ENCODE measurements at regions not wholly inside any gene's neighbourhood (a gene's known extent, or its start where the extent isn't known, plus 50 kb on each side); places are given as distances from the start of the nearest gene placed in this dataset.

- Histone ChIP-seq H4K20me1 (ENCODE audit: insufficient read depth, low read length, poor library complexity, severe bottlenecking) (no peaks in the 10 kb centered on the region), H3F3A (ENCODE audit: low read depth) (no peaks in the 10 kb centered on the region), H3K4me3 (ENCODE audit: low read length, poor library complexity, severe bottlenecking) (no peak overlapping the region), H3K9me2 (replicated peaks; ENCODE audit: low read depth, low read length) (no peaks in the 10 kb centered on the region), H2AFZ (ENCODE audit: low read length) (no peak overlapping the region), H3K9ac (ENCODE audit: low read depth, low read length, poor library complexity, severe bottlenecking) (no peak overlapping the region), H3K4me1 (ENCODE audit: insufficient read depth, low read length, poor library complexity, severe bottlenecking) (no peaks in the 10 kb centered on the region), H3K9me3 (ENCODE audit: insufficient read depth, low read depth, low read length) (no peaks in the 10 kb centered on the region), H3K36me3 (ENCODE audit: insufficient read depth, low read length) (no peaks in the 10 kb centered on the region), H3K79me2 (ENCODE audit: insufficient read depth, low read length) (no peaks in the 10 kb centered on the region), H3K4me2 (ENCODE audit: low read depth, low read length, poor library complexity, severe bottlenecking) (no peak overlapping the region), H3K27me3 (ENCODE audit: insufficient read depth, low read length, poor library complexity, severe bottlenecking) (no peaks in the 10 kb centered on the region)
- TF ChIP-seq CTCF (conservative IDR thresholded peaks at IDR 0.05; ENCODE audit: low read length) = no peak
- TF ChIP-seq EZH2phosphoT487 (IDR thresholded peaks at IDR 0.05; ENCODE audit: borderline replicate concordance) = no peak
Measured at GRCh38 chr4:35965300-35965699, 279.0 kb downstream of the ARAP2 start.

GRCh38 chr4:35966566-35966965 lies 277.7 kb downstream of the ARAP2 start:
- no peaks in the 10 kb centered on the region for H4K20me1 ChIP-seq (ENCODE audit: insufficient read depth, low read length, poor library complexity, severe bottlenecking)
- H3K4me2 ChIP-seq (ENCODE audit: low read depth, low read length, poor library complexity, severe bottlenecking) = no peak overlapping the region
- no peak overlapping the region for H3K9ac ChIP-seq (ENCODE audit: low read depth, low read length, poor library complexity, severe bottlenecking)
- H3K36me3 ChIP-seq (ENCODE audit: insufficient read depth, low read length) = no peaks in the 10 kb centered on the region
- no peaks in the 10 kb centered on the region for H3F3A ChIP-seq (ENCODE audit: low read depth)
- no peak overlapping the region for H3K4me3 ChIP-seq (ENCODE audit: low read length, poor library complexity, severe bottlenecking)
- no peaks in the 10 kb centered on the region for H3K4me1 ChIP-seq (ENCODE audit: insufficient read depth, low read length, poor library complexity, severe bottlenecking)
- no peaks in the 10 kb centered on the region for H3K27me3 ChIP-seq (ENCODE audit: insufficient read depth, low read length, poor library complexity, severe bottlenecking)
- no peaks in the 10 kb centered on the region for H3K9me3 ChIP-seq (ENCODE audit: insufficient read depth, low read depth, low read length)
- TF ChIP-seq EZH2phosphoT487 (IDR thresholded peaks at IDR 0.05; ENCODE audit: borderline replicate concordance) (no peak), CTCF (conservative IDR thresholded peaks at IDR 0.05; ENCODE audit: low read length) (no peak)
- H2AFZ ChIP-seq (ENCODE audit: low read length) = no peak overlapping the region
- H3K9me2 ChIP-seq (replicated peaks; ENCODE audit: low read depth, low read length) = no peaks in the 10 kb centered on the region
- no peaks in the 10 kb centered on the region for H3K79me2 ChIP-seq (ENCODE audit: insufficient read depth, low read length)

- H2AFZ ChIP-seq (ENCODE audit: low read length) = no peak overlapping the region
- H3K27me3 ChIP-seq (ENCODE audit: insufficient read depth, low read length, poor library complexity, severe bottlenecking) = no peaks in the 10 kb centered on the region
- no peak for TF ChIP-seq EZH2phosphoT487 (IDR thresholded peaks at IDR 0.05; ENCODE audit: borderline replicate concordance)
- no peak overlapping the region for H3K4me3 ChIP-seq (ENCODE audit: low read length, poor library complexity, severe bottlenecking)
- H3K9me3 ChIP-seq (ENCODE audit: insufficient read depth, low read depth, low read length) = no peaks in the 10 kb centered on the region
- H3F3A ChIP-seq (ENCODE audit: low read depth) = no peaks in the 10 kb centered on the region
- H3K79me2 ChIP-seq (ENCODE audit: insufficient read depth, low read length) = no peaks in the 10 kb centered on the region
- H4K20me1 ChIP-seq (ENCODE audit: insufficient read depth, low read length, poor library complexity, severe bottlenecking) = no peaks in the 10 kb centered on the region
- no peaks in the 10 kb centered on the region for H3K9me2 ChIP-seq (replicated peaks; ENCODE audit: low read depth, low read length)
- no peaks in the 10 kb centered on the region for H3K36me3 ChIP-seq (ENCODE audit: insufficient read depth, low read length)
- H3K4me1 ChIP-seq (ENCODE audit: insufficient read depth, low read length, poor library complexity, severe bottlenecking) = no peaks in the 10 kb centered on the region
- H3K4me2 ChIP-seq (ENCODE audit: low read depth, low read length, poor library complexity, severe bottlenecking) = no peak overlapping the region
- no peak overlapping the region for H3K9ac ChIP-seq (ENCODE audit: low read depth, low read length, poor library complexity, severe bottlenecking)
Measured at GRCh38 chr4:35970366-35970960, 273.9 kb downstream of the ARAP2 start.

GRCh38 chr4:35972814-35973213 lies 271.5 kb downstream of the ARAP2 start:
- H3K36me3 ChIP-seq (ENCODE audit: insufficient read depth, low read length) = no peaks in the 10 kb centered on the region
- no peaks in the 10 kb centered on the region for H3K27me3 ChIP-seq (ENCODE audit: insufficient read depth, low read length, poor library complexity, severe bottlenecking)
- H3K4me2 ChIP-seq (ENCODE audit: low read depth, low read length, poor library complexity, severe bottlenecking) = no peak overlapping the region
- no peak overlapping the region for H3K9ac ChIP-seq (ENCODE audit: low read depth, low read length, poor library complexity, severe bottlenecking)
- H3K79me2 ChIP-seq (ENCODE audit: insufficient read depth, low read length) = no peaks in the 10 kb centered on the region
- no peak overlapping the region for H3K4me3 ChIP-seq (ENCODE audit: low read length, poor library complexity, severe bottlenecking)
- TF ChIP-seq EZH2phosphoT487 (IDR thresholded peaks at IDR 0.05; ENCODE audit: borderline replicate concordance) (no peak), CTCF (conservative IDR thresholded peaks at IDR 0.05; ENCODE audit: low read length) (no peak)
- no peaks in the 10 kb centered on the region for H3F3A ChIP-seq (ENCODE audit: low read depth)
- H4K20me1 ChIP-seq (ENCODE audit: insufficient read depth, low read length, poor library complexity, severe bottlenecking) = no peaks in the 10 kb centered on the region
- H3K4me1 ChIP-seq (ENCODE audit: insufficient read depth, low read length, poor library complexity, severe bottlenecking) = no peaks in the 10 kb centered on the region
- no peak overlapping the region for H2AFZ ChIP-seq (ENCODE audit: low read length)
- no peaks in the 10 kb centered on the region for H3K9me2 ChIP-seq (replicated peaks; ENCODE audit: low read depth, low read length)
- no peaks in the 10 kb centered on the region for H3K9me3 ChIP-seq (ENCODE audit: insufficient read depth, low read depth, low read length)

Data from Loucy (cell line).